ENCODE measurements at regions not wholly inside any gene's neighbourhood (a gene's known extent, or its start where the extent isn't known, plus 50 kb on each side); places are given as distances from the start of the nearest gene placed in this dataset.
"Not testable (repeated sequence)": the region's sequence is repeated elsewhere in the genome, so short reads cannot be mapped to it uniquely, and the experiment has no call there.

GRCh38 chr2:126244937-126245336 lies 411.0 kb upstream of the GYPC start:
- H3K4me3 ChIP-seq (replicated peaks in 1 of 2; ENCODE audit: low read depth in 2 of 2, low read length in 2 of 2): no peak overlapping the region
- no peak for TF ChIP-seq CTCF (IDR thresholded peaks at IDR 0.05; ENCODE audit: low read depth, low read length)
- DNase-seq (ENCODE audit: low read depth in 2 of 2): peak; percentile 7 to 37

- TF ChIP-seq CTCF (IDR thresholded peaks at IDR 0.05; ENCODE audit: low read depth, low read length): no peak
- no peak for DNase-seq (ENCODE audit: low read depth in 2 of 2)
- no peak overlapping the region for H3K4me3 ChIP-seq (replicated peaks in 1 of 2; ENCODE audit: low read depth in 2 of 2, low read length in 2 of 2)
Measured at GRCh38 chr2:126253669-126254068, 402.3 kb upstream of the GYPC start.

- no peak overlapping the region for H3K4me3 ChIP-seq (replicated peaks in 1 of 2; ENCODE audit: low read depth in 2 of 2, low read length in 2 of 2)
- DNase-seq (ENCODE audit: low read depth in 2 of 2): no peak
- TF ChIP-seq CTCF (IDR thresholded peaks at IDR 0.05; ENCODE audit: low read depth, low read length): no peak
Measured at GRCh38 chr2:126264625-126265024, 391.3 kb upstream of the GYPC start.

- TF ChIP-seq CTCF (IDR thresholded peaks at IDR 0.05; ENCODE audit: low read depth, low read length): no peak
- DNase-seq (ENCODE audit: low read depth in 2 of 2): no peak
- no peak overlapping the region for H3K4me3 ChIP-seq (replicated peaks in 1 of 2; ENCODE audit: low read depth in 2 of 2, low read length in 2 of 2)
Measured at GRCh38 chr2:126269911-126270310, 386.0 kb upstream of the GYPC start.

- no peak overlapping the region for H3K4me3 ChIP-seq (replicated peaks in 1 of 2; ENCODE audit: low read depth in 2 of 2, low read length in 2 of 2)
- TF ChIP-seq CTCF (IDR thresholded peaks at IDR 0.05; ENCODE audit: low read depth, low read length): no peak
- no peak for DNase-seq (ENCODE audit: low read depth in 2 of 2)
Measured at GRCh38 chr2:126270587-126270986, 385.4 kb upstream of the GYPC start.

GRCh38 chr2:126272401-126272800 lies 383.6 kb upstream of the GYPC start:
- no peak for TF ChIP-seq CTCF (IDR thresholded peaks at IDR 0.05; ENCODE audit: low read depth, low read length)
- no peak for DNase-seq (ENCODE audit: low read depth in 2 of 2)
- no peak overlapping the region for H3K4me3 ChIP-seq (replicated peaks in 1 of 2; ENCODE audit: low read depth in 2 of 2, low read length in 2 of 2)

GRCh38 chr2:126275098-126275497 lies 380.9 kb upstream of the GYPC start:
- TF ChIP-seq CTCF (IDR thresholded peaks at IDR 0.05; ENCODE audit: low read depth, low read length): no peak
- DNase-seq (ENCODE audit: low read depth in 2 of 2): no peak
- H3K4me3 ChIP-seq (replicated peaks in 1 of 2; ENCODE audit: low read depth in 2 of 2, low read length in 2 of 2): no peak overlapping the region

- not testable (repeated sequence) for H3K4me3 ChIP-seq (replicated peaks in 1 of 2; ENCODE audit: low read depth in 2 of 2, low read length in 2 of 2); DNase-seq (ENCODE audit: low read depth in 2 of 2)
Measured at GRCh38 chr2:126276268-126276667, 379.7 kb upstream of the GYPC start.
